Neural cell (in vitro differentiated cells): ENCODE measurements at regions not wholly inside any gene's neighbourhood (a gene's known extent, or its start where the extent isn't known, plus 50 kb on each side); places are given as distances from the start of the nearest gene placed in this dataset.

Source experiments
- CTCF ChIP-seq: fragments of 450-650 bp; IDR thresholded peaks from 2 replicates; pipeline ENCODE4 v1.5.1; 2014; ENCODE audit warnings: antibody characterized with exemption, mild to moderate bottlenecking, moderate library complexity; ENCODE audit not compliant: poor library complexity, severe bottlenecking
- EZH2 ChIP-seq: fragments of 200-600, 300-800 bp; shearing (Covaris generic), sonication (generic); IDR thresholded peaks from 2 replicates; pipeline ENCODE4 v1.6.1; 2014; ENCODE audit warnings: antibody characterized with exemption, low read length, borderline replicate concordance, mild to moderate bottlenecking; ENCODE audit not compliant: insufficient read depth, poor library complexity, severe bottlenecking
- MXI1 ChIP-seq: fragments of 450-650 bp; conservative IDR thresholded peaks from 2 replicates; pipeline ENCODE4 v1.6.1; 2014; ENCODE audit warnings: antibody characterized with exemption, mild to moderate bottlenecking; ENCODE audit not compliant: poor library complexity, severe bottlenecking
- POLR2AphosphoS5 ChIP-seq: IDR thresholded peaks from 2 replicates; pipeline ENCODE4 v1.6.1; 2012
- RAD21 ChIP-seq: fragments of 450-650 bp; conservative IDR thresholded peaks from 2 replicates; pipeline ENCODE4 v1.6.1; 2014; ENCODE audit warnings: antibody characterized with exemption, mild to moderate bottlenecking, moderate library complexity
- TAF1 ChIP-seq: IDR thresholded peaks from 2 replicates; pipeline ENCODE4 v1.6.1; 2012; ENCODE audit warnings: low read depth
- TF ChIP-seq, protein P1 (sequence below): IDR thresholded peaks from 2 replicates; pipeline ENCODE4 v1.6.1; 2012; ENCODE audit warnings: borderline replicate concordance

DNA sequence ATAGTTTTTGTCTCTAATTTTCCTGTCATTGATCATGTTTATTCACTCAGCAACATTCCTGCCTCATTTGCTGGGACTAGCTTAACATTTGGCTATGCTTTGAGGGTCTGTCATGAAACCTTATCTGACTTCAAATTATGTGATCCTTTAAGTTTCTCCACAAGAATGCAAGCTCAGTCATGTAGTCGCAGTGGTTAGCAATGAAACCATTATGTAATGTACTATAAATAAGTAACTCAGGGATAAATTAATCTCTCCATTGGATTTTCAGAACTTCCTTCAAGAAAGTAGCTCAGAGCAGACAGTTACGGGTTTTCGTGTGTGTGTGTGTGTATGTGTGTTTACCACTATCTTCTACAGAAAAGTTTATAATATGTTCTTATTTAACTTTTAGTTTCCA, 993.6 kb downstream of the ADGRL3 start:
- TF ChIP-seq CTCF (no peak), RAD21 (no peak), TAF1 (no peak), EZH2 (no peak), MXI1 (no peak), POLR2AphosphoS5 (no peak)
- TF ChIP-seq, protein P1, sequence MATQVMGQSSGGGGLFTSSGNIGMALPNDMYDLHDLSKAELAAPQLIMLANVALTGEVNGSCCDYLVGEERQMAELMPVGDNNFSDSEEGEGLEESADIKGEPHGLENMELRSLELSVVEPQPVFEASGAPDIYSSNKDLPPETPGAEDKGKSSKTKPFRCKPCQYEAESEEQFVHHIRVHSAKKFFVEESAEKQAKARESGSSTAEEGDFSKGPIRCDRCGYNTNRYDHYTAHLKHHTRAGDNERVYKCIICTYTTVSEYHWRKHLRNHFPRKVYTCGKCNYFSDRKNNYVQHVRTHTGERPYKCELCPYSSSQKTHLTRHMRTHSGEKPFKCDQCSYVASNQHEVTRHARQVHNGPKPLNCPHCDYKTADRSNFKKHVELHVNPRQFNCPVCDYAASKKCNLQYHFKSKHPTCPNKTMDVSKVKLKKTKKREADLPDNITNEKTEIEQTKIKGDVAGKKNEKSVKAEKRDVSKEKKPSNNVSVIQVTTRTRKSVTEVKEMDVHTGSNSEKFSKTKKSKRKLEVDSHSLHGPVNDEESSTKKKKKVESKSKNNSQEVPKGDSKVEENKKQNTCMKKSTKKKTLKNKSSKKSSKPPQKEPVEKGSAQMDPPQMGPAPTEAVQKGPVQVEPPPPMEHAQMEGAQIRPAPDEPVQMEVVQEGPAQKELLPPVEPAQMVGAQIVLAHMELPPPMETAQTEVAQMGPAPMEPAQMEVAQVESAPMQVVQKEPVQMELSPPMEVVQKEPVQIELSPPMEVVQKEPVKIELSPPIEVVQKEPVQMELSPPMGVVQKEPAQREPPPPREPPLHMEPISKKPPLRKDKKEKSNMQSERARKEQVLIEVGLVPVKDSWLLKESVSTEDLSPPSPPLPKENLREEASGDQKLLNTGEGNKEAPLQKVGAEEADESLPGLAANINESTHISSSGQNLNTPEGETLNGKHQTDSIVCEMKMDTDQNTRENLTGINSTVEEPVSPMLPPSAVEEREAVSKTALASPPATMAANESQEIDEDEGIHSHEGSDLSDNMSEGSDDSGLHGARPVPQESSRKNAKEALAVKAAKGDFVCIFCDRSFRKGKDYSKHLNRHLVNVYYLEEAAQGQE: no peak
